ENCODE measurements at regions not wholly inside any gene's neighbourhood (a gene's known extent, or its start where the extent isn't known, plus 50 kb on each side); places are given as distances from the start of the nearest gene placed in this dataset.

- DNase-seq (ENCODE audit: low spot score), result no peak
Measured at GRCh38 chr21:16357994-16358393, 628.2 kb downstream of the USP25 start.

GRCh38 chr21:16358784-16359183 lies 629.0 kb downstream of the USP25 start:
- DNase-seq (ENCODE audit: low spot score), result no peak

GRCh38 chr21:16363100-16363499 lies 633.3 kb downstream of the USP25 start:
- DNase-seq (ENCODE audit: low spot score), result no peak

GRCh38 chr21:16363518-16363917 lies 633.7 kb downstream of the USP25 start:
- DNase-seq (ENCODE audit: low spot score), result no peak

GRCh38 chr21:16366207-16366606 lies 636.4 kb downstream of the USP25 start:
- no peak for DNase-seq (ENCODE audit: low spot score)

GRCh38 chr21:16367079-16367478 lies 637.3 kb downstream of the USP25 start:
- no peak for DNase-seq (ENCODE audit: low spot score)

GRCh38 chr21:16370186-16370585 lies 640.4 kb downstream of the USP25 start:
- DNase-seq (ENCODE audit: low spot score), result no peak

- no peak for DNase-seq (ENCODE audit: low spot score)
Measured at GRCh38 chr21:16372586-16372985, 642.8 kb downstream of the USP25 start.

- no peak for DNase-seq (ENCODE audit: low spot score)
Measured at GRCh38 chr21:16376673-16377072, 646.9 kb downstream of the USP25 start.

GRCh38 chr21:16377120-16377658 lies 647.4 kb downstream of the USP25 start:
- DNase-seq (ENCODE audit: low spot score), result no peak

- no peak for DNase-seq (ENCODE audit: low spot score)
Measured at GRCh38 chr21:16377857-16378256, 648.1 kb downstream of the USP25 start.

GRCh38 chr21:16378525-16378924 lies 648.7 kb downstream of the USP25 start:
- no peak for DNase-seq (ENCODE audit: low spot score)

GRCh38 chr21:16388291-16388690 lies 658.5 kb downstream of the USP25 start:
- DNase-seq (ENCODE audit: low spot score), result no peak

GRCh38 chr21:16388911-16389560 lies 659.3 kb downstream of the USP25 start:
- DNase-seq (ENCODE audit: low spot score), result no peak

- no peak for DNase-seq (ENCODE audit: low spot score)
Measured at GRCh38 chr21:16389643-16390042, 659.9 kb downstream of the USP25 start.

- no peak for DNase-seq (ENCODE audit: low spot score)
Measured at GRCh38 chr21:16395285-16395684, 665.5 kb downstream of the USP25 start.

- no peak for DNase-seq (ENCODE audit: low spot score)
Measured at GRCh38 chr21:16402752-16403151, 673.0 kb downstream of the USP25 start.

- no peak for DNase-seq (ENCODE audit: low spot score)
Measured at GRCh38 chr21:16404776-16405175, 675.0 kb downstream of the USP25 start.

GRCh38 chr21:16406355-16406754 lies 676.6 kb downstream of the USP25 start:
- no peak for DNase-seq (ENCODE audit: low spot score)

- no peak for DNase-seq (ENCODE audit: low spot score)
Measured at GRCh38 chr21:16407403-16408240, 677.8 kb downstream of the USP25 start.

- DNase-seq (ENCODE audit: low spot score), result no peak
Measured at GRCh38 chr21:16408280-16408679, 678.5 kb downstream of the USP25 start.

GRCh38 chr21:16409352-16409751 lies 679.6 kb downstream of the USP25 start:
- DNase-seq (ENCODE audit: low spot score), result no peak

- DNase-seq (ENCODE audit: low spot score), result no peak
Measured at GRCh38 chr21:16418226-16418625, 688.4 kb downstream of the USP25 start.
